Stromal cell of bone marrow (primary cell): ENCODE measurements at regions not wholly inside any gene's neighbourhood (a gene's known extent, or its start where the extent isn't known, plus 50 kb on each side); places are given as distances from the start of the nearest gene placed in this dataset.

Experiments used
- DNase-seq: peaks from one replicate; pipeline ENCODE4 v3.0.0-alpha.2; 2012; ENCODE audit warnings: low read depth

DNA sequence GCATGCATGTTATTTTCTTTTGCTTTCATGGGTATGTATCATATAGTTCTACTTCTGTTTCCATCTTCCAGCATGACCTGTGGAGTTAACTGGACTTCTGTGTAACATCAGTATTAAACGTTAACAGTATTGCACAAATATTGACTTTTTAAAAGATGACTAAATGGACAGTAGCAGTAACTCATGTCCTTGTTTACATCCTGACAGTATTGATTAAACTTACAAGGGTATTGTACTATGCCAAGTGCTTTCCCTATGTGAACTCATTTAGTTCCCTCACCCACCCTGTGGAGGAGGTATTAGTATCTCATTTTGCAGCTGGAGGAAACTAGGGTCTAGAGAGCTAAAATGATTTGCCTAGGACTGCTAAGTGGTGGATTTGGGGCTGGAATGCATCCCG is 128.7 kb upstream of the SLC10A2 start:
- DNase-seq = no peak

DNA sequence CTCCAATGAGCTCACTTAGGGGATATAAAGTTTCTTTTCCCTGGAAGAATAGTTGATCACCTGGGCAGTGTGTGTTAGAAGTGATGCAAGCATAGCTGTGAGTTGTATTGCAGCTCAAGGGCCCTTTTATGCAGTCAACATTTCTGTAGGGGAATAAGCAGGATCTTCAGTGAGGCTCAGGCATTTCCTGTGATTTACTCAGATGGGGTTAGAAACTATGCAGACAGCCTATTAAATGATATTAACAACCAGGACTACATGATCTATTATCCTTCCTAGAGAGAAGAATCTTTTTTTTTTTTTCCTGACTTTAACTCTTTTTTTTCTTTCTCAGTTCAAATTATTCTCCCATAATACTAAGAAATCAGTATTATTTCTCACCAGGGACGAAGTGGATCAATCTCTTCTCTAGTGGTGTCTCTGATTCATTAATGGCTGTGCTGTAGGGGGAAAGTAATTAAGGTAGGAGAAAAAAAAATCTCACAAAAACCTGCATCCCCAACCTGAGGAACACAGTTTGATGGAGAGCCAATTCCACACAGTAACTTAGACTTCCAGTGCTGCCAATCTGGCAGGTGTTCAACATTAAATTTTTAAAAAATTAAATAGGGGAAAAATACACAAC is 126.4 kb upstream of the SLC10A2 start:
- DNase-seq = no peak

- DNase-seq = no peak
These were observed 124.6 kb upstream of the SLC10A2 start for GRCh38 chr13:103190841-103191240.

DNA sequence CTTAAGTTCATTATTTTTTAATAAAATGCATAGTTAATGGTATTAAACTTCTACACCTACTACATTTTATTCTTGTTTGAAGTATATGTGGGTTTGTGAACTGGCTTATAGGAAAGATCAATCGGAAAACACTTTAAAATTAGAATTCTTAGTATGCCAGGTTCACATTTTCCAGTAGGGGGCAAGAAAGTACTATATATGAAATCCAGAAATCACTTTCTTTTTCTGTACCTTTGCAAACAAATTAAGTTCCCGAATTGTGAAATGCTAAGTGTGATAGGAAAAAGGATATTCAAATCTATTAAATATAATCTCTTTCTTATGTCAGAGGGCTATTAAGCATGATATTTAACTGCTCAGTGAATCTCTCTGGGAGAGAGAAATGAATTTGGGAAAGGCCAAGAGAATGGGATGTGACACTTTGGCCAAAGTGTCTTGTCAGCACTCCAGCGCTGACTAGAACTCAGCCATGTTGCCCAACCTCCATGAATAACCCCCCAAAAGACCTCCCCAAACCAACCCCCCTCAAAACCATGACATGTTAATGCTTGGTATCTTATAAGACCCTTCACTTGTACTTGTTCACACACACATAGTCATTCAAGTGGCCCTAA is 122.6 kb upstream of the SLC10A2 start:
- DNase-seq = peak; percentile 6

DNA sequence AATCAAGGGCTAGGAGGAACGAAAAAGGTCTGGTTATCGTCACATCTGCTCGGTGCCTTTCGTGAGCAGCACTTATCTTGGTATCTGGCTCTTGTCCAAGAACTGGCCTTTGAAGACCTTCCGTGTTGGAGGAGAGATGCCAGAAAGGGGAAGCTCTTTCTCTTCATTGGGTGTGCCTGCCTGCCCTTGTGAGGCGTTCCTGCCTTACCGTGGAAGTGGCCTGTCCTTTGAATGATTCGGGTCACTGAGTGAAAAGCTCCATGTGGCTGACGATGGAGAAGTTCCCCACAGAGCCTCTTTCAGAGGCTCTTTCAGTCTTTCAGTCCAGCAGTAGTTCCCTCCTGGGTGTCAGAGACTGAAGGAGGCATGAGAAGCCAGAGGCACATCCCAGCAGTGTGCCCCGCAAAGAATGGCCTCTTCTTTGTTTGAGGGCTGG is 121.5 kb upstream of the SLC10A2 start:
- DNase-seq = no peak

GRCh38 chr13:103184413-103184812 is 118.2 kb upstream of the SLC10A2 start:
- no peak for DNase-seq

DNA sequence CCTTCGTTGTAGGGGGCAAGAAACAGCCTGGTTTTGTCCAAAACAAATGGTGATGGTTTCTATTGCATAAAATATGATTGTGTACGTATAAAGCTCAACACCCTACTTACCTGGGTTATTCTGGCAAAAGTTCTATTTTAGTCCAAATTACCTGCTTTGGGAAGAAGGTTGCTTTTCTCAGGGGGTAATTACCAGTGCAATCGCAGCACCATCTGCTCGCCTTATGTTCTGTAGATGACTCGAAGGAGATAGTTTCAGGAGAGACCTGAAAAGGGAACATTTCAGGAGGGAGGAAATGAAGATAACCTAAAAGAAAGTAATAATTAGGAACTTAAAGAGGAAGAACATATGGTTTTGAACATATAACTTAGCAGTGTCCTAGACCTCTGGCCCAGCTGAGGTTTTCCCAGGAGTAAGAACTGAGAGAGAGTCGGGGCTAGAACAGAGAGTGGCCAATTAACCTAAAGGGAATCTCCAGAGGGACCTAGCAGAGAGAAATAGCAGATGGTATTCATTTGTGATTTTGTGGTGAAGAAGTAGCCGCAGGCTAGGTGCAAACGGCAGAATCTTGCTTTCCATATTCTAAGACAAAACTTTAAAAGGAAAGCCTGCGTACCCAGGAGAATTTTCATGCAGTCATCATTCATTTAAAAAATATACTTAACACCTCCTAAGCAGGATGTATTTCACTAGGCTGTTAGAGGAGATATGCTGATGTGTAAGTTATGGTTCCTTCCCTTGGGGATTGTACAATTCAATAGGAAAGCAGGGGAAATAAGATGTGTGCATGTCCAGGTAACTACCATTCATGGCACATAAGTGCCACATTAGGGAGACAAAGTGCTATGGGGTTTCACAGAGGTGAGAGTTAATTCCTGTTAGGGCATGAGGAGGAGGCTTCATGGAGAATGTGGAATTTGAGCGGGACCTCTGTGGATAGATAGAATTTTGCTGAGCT is 113.0 kb upstream of the SLC10A2 start:
- no peak for DNase-seq

GRCh38 chr13:103174966-103175365 is 108.7 kb upstream of the SLC10A2 start:
- no peak for DNase-seq

DNA sequence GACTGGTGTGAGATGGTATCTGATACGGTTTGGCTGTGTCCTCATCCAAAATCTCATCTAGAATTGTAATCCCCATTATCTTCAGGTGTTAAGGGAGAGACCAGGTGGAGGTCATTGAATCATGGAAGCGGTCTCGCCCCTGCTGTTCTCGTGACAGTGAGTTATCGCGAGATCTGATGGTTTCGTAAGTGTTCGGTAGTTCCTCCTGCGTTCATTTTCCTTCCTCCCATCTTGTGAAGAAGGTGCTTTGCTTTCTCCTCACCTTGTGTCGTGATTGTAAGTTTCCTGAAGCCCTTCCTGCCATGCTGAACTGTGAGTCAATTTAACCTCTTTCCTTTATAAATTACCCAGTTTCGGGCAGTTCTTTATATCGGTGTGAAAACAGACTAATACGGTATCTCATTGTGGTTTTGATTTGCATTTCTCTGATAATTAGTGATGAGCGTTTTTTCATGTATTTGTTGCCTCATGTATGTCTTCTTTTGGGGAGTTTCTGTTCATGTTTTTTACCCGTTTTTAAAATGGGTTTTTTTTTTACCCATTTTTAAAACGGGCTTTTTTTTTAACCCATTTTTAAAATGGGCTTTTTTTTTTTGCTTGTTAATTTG is 102.8 kb upstream of the SLC10A2 start:
- DNase-seq = no peak

DNA sequence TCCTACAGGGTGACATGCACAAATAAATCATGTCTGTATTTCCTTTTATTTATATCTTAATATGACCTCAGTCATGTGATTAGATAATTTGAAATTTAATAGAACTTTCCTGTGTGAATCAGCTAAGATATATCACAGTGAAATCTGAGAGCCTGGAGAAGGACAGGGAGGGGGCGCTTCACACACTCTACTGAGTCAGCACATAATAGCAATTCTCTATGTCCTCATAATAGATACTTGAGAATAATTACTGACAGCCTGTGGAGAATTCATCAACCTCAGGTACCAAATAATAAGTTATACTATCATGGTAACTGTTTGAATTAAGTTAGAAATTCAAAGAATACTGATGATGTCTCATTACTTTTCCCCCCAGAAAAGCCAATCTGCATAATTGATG is 98.0 kb upstream of the SLC10A2 start:
- DNase-seq = no peak

- DNase-seq = no peak
These were observed 95.3 kb upstream of the SLC10A2 start for GRCh38 chr13:103161476-103161875.

DNA sequence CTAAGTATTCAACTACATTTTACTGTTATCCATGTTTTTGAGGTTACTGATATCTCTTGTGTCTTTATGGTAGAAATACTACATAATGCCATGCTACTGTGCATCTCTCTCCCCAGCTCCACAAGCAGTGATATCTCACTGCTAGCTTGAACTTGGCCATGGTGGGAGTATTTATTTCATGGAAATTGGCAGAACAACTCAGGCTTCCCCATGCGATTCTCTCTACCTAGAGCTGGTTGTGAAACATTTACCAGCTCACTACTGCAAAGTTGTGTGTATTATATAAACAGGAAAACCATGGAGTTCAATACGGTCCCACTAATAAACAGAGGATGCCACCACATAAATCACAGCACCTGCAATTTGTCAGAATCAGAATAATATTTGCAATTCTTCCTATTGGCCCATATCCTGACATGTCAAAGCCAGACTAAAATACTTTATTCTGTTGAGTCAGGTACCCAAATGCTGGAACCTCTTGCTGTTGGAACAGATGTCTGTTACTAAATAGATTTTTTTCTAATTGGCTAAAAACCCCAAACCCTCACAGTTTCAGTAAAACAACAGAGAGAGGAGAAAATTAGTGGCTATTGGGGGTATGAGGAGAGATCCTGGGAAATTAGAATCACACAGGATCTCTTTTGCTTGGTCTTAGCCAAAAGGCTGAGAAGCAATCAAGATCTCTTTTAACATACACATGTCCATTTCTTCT is 91.4 kb upstream of the SLC10A2 start:
- DNase-seq = no peak

DNA sequence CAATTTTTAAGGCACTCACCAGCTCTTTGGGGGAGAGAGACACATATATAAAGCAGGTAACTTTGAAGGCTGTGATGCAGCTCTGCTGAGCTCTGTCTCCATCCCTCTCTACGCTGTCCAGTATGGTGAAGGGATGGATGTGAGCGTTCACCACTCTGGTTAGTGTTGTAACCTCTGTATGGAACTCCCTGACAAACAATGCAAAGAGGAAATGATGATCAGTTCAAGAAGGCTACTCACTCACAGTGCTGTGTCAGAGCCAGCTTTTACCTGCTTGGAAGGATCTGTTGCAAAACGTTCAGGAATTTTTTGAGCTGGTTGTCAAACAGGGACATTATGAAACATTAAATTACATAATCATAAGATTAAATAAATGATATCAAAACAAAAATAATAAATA is 90.8 kb upstream of the SLC10A2 start:
- no peak for DNase-seq

DNA sequence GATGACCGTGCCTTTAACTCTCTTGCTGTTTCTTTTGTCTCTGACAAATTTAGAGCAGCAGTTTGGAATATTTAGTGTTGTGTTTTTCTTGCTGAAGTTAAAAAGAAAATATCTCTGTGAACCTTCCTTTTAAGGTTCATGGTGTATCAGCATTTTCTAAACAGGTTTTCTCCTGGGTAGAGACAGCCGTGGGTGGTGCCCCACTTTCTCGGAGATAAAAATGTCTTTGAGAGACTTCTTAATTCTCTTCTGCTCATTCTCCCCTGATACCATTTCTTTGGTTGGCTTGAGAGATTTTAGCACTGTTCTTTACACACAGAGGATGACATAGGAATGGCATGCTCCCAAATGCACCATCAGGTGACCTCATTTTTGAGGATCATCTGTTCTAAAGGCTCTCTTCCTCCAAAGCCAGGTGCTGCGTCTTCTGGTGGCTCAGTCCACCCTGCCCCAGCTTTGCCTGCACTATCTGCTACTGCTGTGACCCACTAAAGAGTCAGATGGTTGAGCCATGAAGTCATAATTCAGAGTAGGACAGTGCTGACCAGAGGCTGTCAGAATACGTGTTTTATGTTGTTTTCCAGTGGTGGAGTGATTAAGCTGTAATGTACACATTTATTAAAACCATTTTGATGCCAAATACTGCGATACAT is 90.3 kb upstream of the SLC10A2 start:
- no peak for DNase-seq

DNA sequence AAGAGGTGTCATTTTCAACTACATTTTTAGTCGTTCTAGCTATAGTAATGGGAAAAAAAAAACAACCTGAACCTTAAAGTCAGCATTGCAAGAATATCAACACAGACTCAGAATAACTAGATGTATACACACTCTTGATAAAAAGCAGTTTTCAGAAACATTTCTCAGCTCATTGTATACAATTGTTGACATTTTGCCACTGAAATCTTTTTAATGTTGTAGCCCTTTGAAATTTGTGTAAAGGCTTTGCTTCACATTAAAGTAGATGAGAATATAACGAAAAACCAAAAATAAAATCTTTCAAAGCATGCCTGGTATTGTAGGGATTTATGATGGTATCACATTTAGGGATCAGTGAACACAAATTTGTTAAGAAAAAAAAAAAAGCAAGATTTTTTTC is 87.2 kb upstream of the SLC10A2 start:
- no peak for DNase-seq

GRCh38 chr13:103147961-103148360 is 81.7 kb upstream of the SLC10A2 start:
- no peak for DNase-seq

- no peak for DNase-seq
These were observed 79.2 kb upstream of the SLC10A2 start for GRCh38 chr13:103145442-103145841.

DNA sequence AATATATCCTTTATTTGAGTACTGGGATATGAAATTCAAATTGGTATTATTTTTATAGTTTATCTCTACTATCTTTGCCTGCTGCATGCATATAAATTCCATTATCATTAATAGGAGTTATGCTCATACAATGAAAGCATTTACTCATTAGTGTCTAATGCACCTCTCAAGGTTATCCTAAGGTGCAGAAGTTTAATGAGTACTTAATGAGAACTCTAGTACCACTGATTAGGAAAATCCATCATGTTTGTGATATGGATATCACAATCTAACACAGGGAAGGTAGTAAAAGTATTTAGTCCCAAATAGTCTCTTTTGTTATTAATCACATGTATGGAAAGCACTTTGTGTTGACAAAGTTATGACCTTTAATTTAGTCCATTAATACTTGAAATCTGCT is 77.2 kb upstream of the SLC10A2 start:
- DNase-seq = no peak

DNA sequence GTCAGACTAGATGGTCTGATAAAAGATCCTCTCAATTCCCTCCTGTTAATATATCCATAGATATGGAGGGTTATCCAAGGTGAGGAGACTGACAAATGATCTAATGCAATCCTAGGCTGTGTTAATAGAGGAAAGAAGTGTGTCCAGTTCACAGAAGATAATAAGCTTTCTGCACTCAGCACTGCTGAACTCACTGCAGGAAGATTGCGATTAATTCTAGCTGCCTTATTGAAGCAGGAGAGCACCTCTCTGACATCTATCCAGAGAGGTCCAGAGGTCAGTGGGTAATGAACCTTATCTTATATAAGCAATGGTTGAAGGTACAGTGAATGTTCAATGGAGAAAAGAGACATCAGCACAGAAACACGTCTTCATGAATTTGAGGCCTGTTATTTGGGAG is 75.9 kb upstream of the SLC10A2 start:
- no peak for DNase-seq

DNA sequence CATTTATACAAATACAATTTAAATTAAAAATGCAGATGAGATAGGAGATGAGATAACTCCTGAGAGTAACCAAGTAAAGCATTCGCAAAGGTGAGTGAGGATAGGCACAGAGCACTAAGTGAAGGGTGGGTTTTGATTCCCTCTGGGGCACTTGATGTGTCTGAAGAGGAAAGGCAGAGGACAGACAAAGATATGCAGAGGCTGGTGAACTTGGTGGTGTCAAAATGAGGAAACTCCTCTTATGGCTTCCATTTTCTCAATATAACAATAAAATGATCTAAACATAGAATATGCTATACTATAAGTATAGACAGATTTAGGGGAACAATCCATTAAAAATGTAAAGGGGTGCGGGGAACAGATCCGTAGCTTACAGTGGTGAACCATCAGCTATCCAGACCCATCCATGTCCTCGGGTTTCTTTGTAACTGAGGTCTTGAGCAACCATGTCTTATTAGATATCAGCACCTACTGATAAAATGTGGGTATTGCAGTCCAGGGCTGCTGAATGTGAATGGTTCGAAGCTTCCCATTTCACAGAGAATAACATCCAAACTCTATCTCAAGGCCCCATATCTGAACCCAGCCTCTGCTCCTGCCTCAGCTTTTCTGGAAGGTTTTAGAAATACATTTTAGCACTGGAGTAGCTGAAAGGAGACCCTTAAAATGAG is 73.9 kb upstream of the SLC10A2 start:
- no peak for DNase-seq

DNA sequence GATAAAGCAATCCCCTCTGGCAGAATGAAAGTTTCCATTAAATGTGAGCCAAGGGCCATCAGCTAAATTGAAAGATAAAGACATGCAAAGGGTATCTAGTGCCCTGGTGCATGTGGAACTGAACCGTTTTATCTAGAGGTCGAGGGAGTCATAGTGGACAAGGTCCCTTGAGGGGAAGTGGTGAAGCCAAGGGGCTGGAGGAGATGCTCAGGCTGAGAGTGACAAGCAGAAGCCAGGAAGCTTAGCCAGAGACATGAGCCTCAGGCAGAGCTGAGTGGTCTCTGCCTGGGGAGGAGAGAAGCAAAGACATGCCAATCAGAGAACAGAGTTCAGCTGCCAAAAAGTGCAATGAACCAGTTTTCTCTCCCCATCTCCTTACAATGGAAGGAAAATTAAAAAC is 68.1 kb upstream of the SLC10A2 start:
- no peak for DNase-seq
